CD14-positive monocyte (primary cell): ENCODE measurements at regions not wholly inside any gene's neighbourhood (a gene's known extent, or its start where the extent isn't known, plus 50 kb on each side); places are given as distances from the start of the nearest gene placed in this dataset.

Experiments used
- DNase-seq, 3 donors: peaks; one replicate each; pipeline ENCODE4 v3.0.0-alpha.2; 2011 to 2022
- H2AFZ ChIP-seq: 2 replicates; pipeline ENCODE4 v1.6.0; 2012; ENCODE audit warnings: mild to moderate bottlenecking, low read depth, low read length, inconsistent platforms; ENCODE audit not compliant: insufficient read depth, poor library complexity, severe bottlenecking
- H3K27ac ChIP-seq, 2 donors: 1 replicate in 1 of 2; 2 replicates in 1 of 2; pipeline ENCODE4 v1.5.1; 2012 to 2013; ENCODE audit warnings: low read length in 2 of 2, control low read depth in 1 of 2, inconsistent platforms in 1 of 2, low read depth in 1 of 2, mild to moderate bottlenecking in 1 of 2
- H3K27me3 ChIP-seq, 2 donors: one replicate each; pipeline versions ENCODE4 v1.6.0 to v1.6.1; 2011 to 2013; ENCODE audit warnings: low read length in 2 of 2; ENCODE audit not compliant: control insufficient read depth in 2 of 2, insufficient read depth in 2 of 2
- H3K36me3 ChIP-seq, 2 donors: replicated peaks in 1 of 2; 1 replicate in 1 of 2; 2 replicates in 1 of 2; pipeline versions ENCODE4 v1.5.1 to v1.6.1; 2012 to 2013; ENCODE audit warnings: low read length in 2 of 2, control low read depth in 1 of 2, inconsistent platforms in 1 of 2, mild to moderate bottlenecking in 1 of 2; ENCODE audit not compliant: insufficient read depth in 2 of 2, control insufficient read depth in 1 of 2
- H3K4me1 ChIP-seq, 2 donors: 1 replicate in 1 of 2; 2 replicates in 1 of 2; pipeline versions ENCODE4 v1.5.1 to v1.6.1; 2012 to 2013; ENCODE audit warnings: low read length in 2 of 2, control low read depth in 1 of 2, inconsistent platforms in 1 of 2, mild to moderate bottlenecking in 1 of 2, moderate library complexity in 1 of 2; ENCODE audit not compliant: insufficient read depth in 2 of 2, control insufficient read depth in 1 of 2
- H3K4me2 ChIP-seq: replicated peaks from 2 replicates; pipeline ENCODE3; 2012; ENCODE audit warnings: low read length, moderate library complexity, mild to moderate bottlenecking; ENCODE audit not compliant: poor library complexity, severe bottlenecking; ENCODE audit errors: extremely low read depth
- H3K4me3 ChIP-seq, 3 experiments: fragments of 200-600 bp in 1 of 3; sonication (generic) in 1 of 3; replicated peaks in 1 of 3; 1 replicate in 2 of 3; 2 replicates in 1 of 3; pipeline ENCODE4 v1.5.1; 2011 to 2013; ENCODE audit warnings: low read length in 3 of 3, mild to moderate bottlenecking in 3 of 3, control low read depth in 2 of 3, low read depth in 2 of 3, inconsistent platforms in 1 of 3, moderate library complexity in 1 of 3
- H3K79me2 ChIP-seq: 2 replicates; pipeline ENCODE4 v1.6.0; 2012; ENCODE audit warnings: mild to moderate bottlenecking, control low read depth, inconsistent platforms, low read length, moderate library complexity; ENCODE audit not compliant: insufficient read depth
- H3K9ac ChIP-seq: 2 replicates; pipeline ENCODE4 v1.6.0; 2017; ENCODE audit warnings: low read length, mild to moderate bottlenecking; ENCODE audit not compliant: insufficient read depth, poor library complexity, severe bottlenecking
- H3K9me3 ChIP-seq, 2 donors: replicated peaks in 1 of 2; 1 replicate in 1 of 2; 2 replicates in 1 of 2; pipeline versions ENCODE4 v1.5.1 to v1.6.1; 2012 to 2013; ENCODE audit warnings: low read length in 2 of 2, control low read depth in 1 of 2; ENCODE audit not compliant: control insufficient read depth in 1 of 2, insufficient read depth in 1 of 2
- H4K20me1 ChIP-seq: 2 replicates; pipeline ENCODE4 v1.6.0; 2012; ENCODE audit warnings: mild to moderate bottlenecking, low read length, control low read depth, moderate library complexity; ENCODE audit not compliant: insufficient read depth
- H3K27ac Mint-ChIP-seq, 7 donors: one replicate each; pipeline ENCODE4 v1.8.0; 2020; ENCODE audit warnings: mild to moderate bottlenecking in 7 of 7, mixed read lengths in 7 of 7, moderate library complexity in 6 of 7, inconsistent platforms in 2 of 7
- H3K27me3 Mint-ChIP-seq, 3 donors: one replicate each; pipeline ENCODE4 v1.8.0; 2021 to 2022; ENCODE audit warnings: low read depth in 3 of 3, mild to moderate bottlenecking in 3 of 3, mixed read lengths in 3 of 3, moderate library complexity in 3 of 3, inconsistent platforms in 1 of 3
- H3K36me3 Mint-ChIP-seq, 2 donors: one replicate each; pipeline ENCODE4 v1.8.0; 2020; ENCODE audit warnings: mixed read lengths in 2 of 2, inconsistent platforms in 1 of 2, mild to moderate bottlenecking in 1 of 2
- H3K4me1 Mint-ChIP-seq: one replicate; pipeline ENCODE4 v1.8.0; 2020; ENCODE audit warnings: mild to moderate bottlenecking, mixed read lengths
- H3K4me3 Mint-ChIP-seq, 2 donors: one replicate each; pipeline ENCODE4 v1.8.0; 2020; ENCODE audit warnings: mild to moderate bottlenecking in 2 of 2, mixed read lengths in 2 of 2, moderate library complexity in 1 of 2
- H3K9me3 Mint-ChIP-seq, 7 donors: one replicate each; pipeline ENCODE4 v1.8.0; 2020 to 2022; ENCODE audit warnings: mixed read lengths in 7 of 7, mild to moderate bottlenecking in 6 of 7, moderate library complexity in 6 of 7, inconsistent platforms in 2 of 7
- CTCF ChIP-seq: fragments of 200-600 bp; IDR thresholded peaks from one replicate; pipeline ENCODE4 v1.8.0; 2022; ENCODE audit warnings: antibody characterized with exemption, mild to moderate bottlenecking
- WGBS: methylation state at CpG from one replicate; pipeline ENCODE4 v1.1.5; 2013; ENCODE audit warnings: missing lambda C conversion rate; ENCODE audit not compliant: insufficient coverage; 5-methylcytosine and 5-hydroxymethylcytosine counted together
- intact Hi-C, 2 donors: fragments of 100-400 bp; cut with micrococcal nuclease; formaldehyde crosslinking; loops; one replicate each; pipeline versions ENCODE4 v1.15.0 to v1.15.1; 2023

- intact Hi-C loops = loop anchor here in 1 of 2 donors (10.0 kb wide), 1 partner anchor 1429 kb away; no protein-coding TSS in a partner anchor
- H3K27ac ChIP-seq = no peak overlapping the region
- 0% methylated on average over 1 of the region's 13 CpGs for WGBS
These were observed 241.6 kb upstream of the BTBD3 start for GRCh38 chr20:11675920-11676629.

DNA sequence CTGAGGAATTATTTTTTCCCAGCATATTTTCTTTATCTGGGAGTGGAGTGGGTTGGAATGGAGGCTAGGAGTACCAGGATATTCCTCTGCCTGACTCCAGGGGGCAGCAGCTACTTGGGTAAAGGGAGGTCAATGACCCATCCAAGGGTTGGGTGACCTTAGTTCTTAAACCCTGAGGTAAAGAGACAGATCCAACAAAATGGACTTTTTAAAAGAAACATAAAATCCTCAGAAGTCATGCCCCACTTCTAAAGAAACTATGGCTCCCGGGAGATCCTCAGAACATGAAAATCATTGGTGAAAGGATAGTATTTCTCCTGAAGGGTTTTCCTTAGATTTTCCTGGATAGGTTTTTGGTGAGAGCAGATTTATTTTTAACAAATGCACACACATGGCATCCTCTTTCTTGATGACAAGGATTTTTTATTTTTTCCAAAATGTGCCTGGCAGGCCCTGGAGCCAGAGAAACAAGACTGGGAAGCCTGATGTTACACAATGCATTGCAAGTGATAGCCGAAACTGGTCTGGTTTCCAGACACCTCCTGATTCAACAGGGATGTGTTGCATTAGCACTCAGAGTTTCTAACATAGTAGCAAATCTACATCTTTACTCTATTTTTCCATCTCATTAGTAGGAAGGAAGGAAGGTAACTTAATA, 240.9 kb upstream of the BTBD3 start:
- peak overlapping the region in 1 of 7 donors; percentile 54 for H3K27ac Mint-ChIP-seq
- H3K9me3 ChIP-seq = no peaks in the 10 kb centered on the region
- no peak overlapping the region for H3K4me2 ChIP-seq
- no peaks in the 10 kb centered on the region for H3K36me3 Mint-ChIP-seq
- WGBS = no CpG with 5 or more reads among the region's 2 CpGs
- no peaks in the 10 kb centered on the region for H3K4me1 Mint-ChIP-seq
- H3K4me1 ChIP-seq = no peaks in the 10 kb centered on the region
- H3K9ac ChIP-seq = no peak overlapping the region
- no peak overlapping the region for H3K4me3 ChIP-seq
- H3K79me2 ChIP-seq = no peaks in the 10 kb centered on the region
- no peak overlapping the region for H2AFZ ChIP-seq
- TF ChIP-seq CTCF = peak; percentile 62
- H4K20me1 ChIP-seq = no peaks in the 10 kb centered on the region
- no peak overlapping the region for H3K4me3 Mint-ChIP-seq
- H3K9me3 Mint-ChIP-seq = no peaks in the 10 kb centered on the region
- intact Hi-C loops = loop anchor here in 1 of 2 donors (10.0 kb wide), 1 partner anchor 1428 kb away; no protein-coding TSS in a partner anchor
- H3K27me3 Mint-ChIP-seq = no peaks in the 10 kb centered on the region
- peak in 1 of 3 donors; percentile 7 for DNase-seq
- H3K27me3 ChIP-seq = no peaks in the 10 kb centered on the region
- no peaks in the 10 kb centered on the region for H3K36me3 ChIP-seq
- H3K27ac ChIP-seq = no peak overlapping the region

More at GRCh38 chr20:11675920-11676629, 241.6 kb upstream of the BTBD3 start:
- Histone ChIP-seq H3K9ac (no peak overlapping the region), H3K4me3 (no peak overlapping the region), H2AFZ (no peak overlapping the region), H4K20me1 (no peaks in the 10 kb centered on the region), H3K36me3 (no peaks in the 10 kb centered on the region), H3K4me1 (no peaks in the 10 kb centered on the region), H3K79me2 (no peaks in the 10 kb centered on the region), H3K27me3 (no peaks in the 10 kb centered on the region), H3K9me3 (no peaks in the 10 kb centered on the region), H3K4me2 (no peak overlapping the region)
- no peak for DNase-seq
- no peaks in the 10 kb centered on the region for H3K36me3 Mint-ChIP-seq
- H3K4me1 Mint-ChIP-seq = no peaks in the 10 kb centered on the region
- H3K27ac Mint-ChIP-seq = no peak overlapping the region
- H3K27me3 Mint-ChIP-seq = no peaks in the 10 kb centered on the region
- no peak for TF ChIP-seq CTCF
- no peak overlapping the region for H3K4me3 Mint-ChIP-seq
- H3K9me3 Mint-ChIP-seq = no peaks in the 10 kb centered on the region
